Choroid plexus epithelial cell (primary cell): ENCODE measurements at regions not wholly inside any gene's neighbourhood (a gene's known extent, or its start where the extent isn't known, plus 50 kb on each side); places are given as distances from the start of the nearest gene placed in this dataset.
"Not testable (repeated sequence)": the region's sequence is repeated elsewhere in the genome, so short reads cannot be mapped to it uniquely, and the experiment has no call there.

ENCODE experiments used
- DNase-seq: peaks from one replicate; pipeline ENCODE4 v3.0.0-alpha.2; 2010; ENCODE audit warnings: low read depth
- H3K4me3 ChIP-seq: 2 replicates; pipeline ENCODE4 v1.5.1; 2011; ENCODE audit warnings: low read depth, mild to moderate bottlenecking, control low read depth, low read length, moderate library complexity
- TF ChIP-seq, protein P1 (sequence below): conservative IDR thresholded peaks from 2 replicates; pipeline ENCODE4 v1.5.1; 2011; ENCODE audit warnings: low read depth, mild to moderate bottlenecking, control low read depth, inconsistent platforms, low read length, moderate library complexity

DNA sequence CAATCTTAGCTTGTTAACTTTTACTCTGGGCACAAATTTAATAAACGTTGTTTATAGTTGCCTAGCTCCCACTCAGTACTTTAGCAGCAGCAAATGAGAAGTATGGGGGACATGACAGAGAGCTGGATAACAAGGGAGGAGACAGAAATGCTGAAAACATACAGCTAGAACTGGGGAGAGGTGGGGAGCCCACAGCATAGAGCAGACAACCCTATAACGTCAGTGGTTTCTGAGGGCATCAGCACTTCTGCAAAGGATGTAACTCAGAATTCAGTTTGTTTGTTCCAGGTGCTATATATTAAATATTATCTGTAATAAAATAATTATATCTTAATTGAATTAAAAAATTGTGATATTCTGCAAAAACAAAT, 1098.7 kb upstream of the FANCL start:
- TF ChIP-seq, protein P1, sequence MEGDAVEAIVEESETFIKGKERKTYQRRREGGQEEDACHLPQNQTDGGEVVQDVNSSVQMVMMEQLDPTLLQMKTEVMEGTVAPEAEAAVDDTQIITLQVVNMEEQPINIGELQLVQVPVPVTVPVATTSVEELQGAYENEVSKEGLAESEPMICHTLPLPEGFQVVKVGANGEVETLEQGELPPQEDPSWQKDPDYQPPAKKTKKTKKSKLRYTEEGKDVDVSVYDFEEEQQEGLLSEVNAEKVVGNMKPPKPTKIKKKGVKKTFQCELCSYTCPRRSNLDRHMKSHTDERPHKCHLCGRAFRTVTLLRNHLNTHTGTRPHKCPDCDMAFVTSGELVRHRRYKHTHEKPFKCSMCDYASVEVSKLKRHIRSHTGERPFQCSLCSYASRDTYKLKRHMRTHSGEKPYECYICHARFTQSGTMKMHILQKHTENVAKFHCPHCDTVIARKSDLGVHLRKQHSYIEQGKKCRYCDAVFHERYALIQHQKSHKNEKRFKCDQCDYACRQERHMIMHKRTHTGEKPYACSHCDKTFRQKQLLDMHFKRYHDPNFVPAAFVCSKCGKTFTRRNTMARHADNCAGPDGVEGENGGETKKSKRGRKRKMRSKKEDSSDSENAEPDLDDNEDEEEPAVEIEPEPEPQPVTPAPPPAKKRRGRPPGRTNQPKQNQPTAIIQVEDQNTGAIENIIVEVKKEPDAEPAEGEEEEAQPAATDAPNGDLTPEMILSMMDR: no peak
- no peak for DNase-seq
- no peak overlapping the region for H3K4me3 ChIP-seq

GRCh38 chr2:59339121-59339836, 1098.2 kb upstream of the FANCL start:
- no peak overlapping the region for H3K4me3 ChIP-seq
- no peak for DNase-seq
- TF ChIP-seq, protein P1: no peak

DNA sequence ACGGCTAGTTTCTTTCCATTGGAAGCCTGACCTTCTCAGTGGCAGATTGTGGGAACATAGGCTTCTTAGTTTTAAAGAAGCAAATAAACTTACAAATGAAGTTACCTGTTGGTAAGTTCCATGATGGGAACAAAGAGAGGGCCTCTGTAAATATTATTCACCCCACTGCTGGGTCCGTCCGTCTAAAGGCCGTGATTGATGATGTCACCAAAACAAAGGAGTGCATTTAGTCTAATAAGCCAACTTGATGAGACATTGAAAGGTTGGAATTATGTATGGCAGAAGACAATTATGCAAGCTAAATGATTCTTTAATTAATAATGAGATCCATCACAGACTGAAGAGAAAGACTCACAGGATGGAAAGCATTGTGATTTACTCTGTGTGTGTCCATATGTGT, 1091.9 kb upstream of the FANCL start:
- TF ChIP-seq, protein P1: no peak
- no peak overlapping the region for H3K4me3 ChIP-seq
- no peak for DNase-seq

- not testable (repeated sequence) for H3K4me3 ChIP-seq, DNase-seq
Observed at GRCh38 chr2:59326581-59327365, 1085.6 kb upstream of the FANCL start.

DNA sequence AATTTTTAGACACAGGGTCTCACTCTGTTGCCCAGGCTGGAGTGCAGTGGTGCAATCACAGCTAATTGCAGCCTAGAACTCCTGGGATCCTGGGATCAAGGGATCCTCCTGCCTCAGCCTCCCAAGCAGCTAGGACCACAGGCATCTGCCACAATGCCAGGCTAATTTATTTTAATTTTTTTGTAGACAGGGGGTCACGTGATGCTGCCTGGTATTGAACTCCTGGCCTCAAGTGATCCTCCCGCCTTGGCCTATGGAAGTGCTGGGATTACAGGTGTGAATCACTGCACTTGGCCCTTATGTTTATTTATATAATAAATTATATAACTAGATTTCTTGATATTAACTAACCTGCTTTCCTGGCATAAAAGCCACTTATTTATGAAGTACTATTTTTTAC, 1081.7 kb upstream of the FANCL start:
- H3K4me3 ChIP-seq: no peak overlapping the region
- no peak for DNase-seq
- TF ChIP-seq, protein P1: no peak

GRCh38 chr2:59322005-59322404, 1080.9 kb upstream of the FANCL start:
- DNase-seq: no peak
- TF ChIP-seq, protein P1: no peak
- H3K4me3 ChIP-seq: no peak overlapping the region

GRCh38 chr2:59314031-59314766, 1073.1 kb upstream of the FANCL start:
- TF ChIP-seq, protein P1: no peak
- no peak overlapping the region for H3K4me3 ChIP-seq
- no peak for DNase-seq
